PFSK-1 (cell line): ENCODE measurements at regions not wholly inside any gene's neighbourhood (a gene's known extent, or its start where the extent isn't known, plus 50 kb on each side); places are given as distances from the start of the nearest gene placed in this dataset.

Experiments used
- FOXP2 ChIP-seq: optimal IDR thresholded peaks from 2 replicates; pipeline ENCODE3; 2011; ENCODE audit warnings: borderline replicate concordance, control low read depth, inconsistent platforms; ENCODE audit not compliant: insufficient read depth; ENCODE audit errors: extremely low read length, extremely low read depth
- POLR2AphosphoS5 ChIP-seq: IDR thresholded peaks from 2 replicates; pipeline ENCODE4 v1.6.1; 2012; ENCODE audit warnings: low read depth, mild to moderate bottlenecking, control low read depth, low read length, moderate library complexity
- SIN3A ChIP-seq: IDR thresholded peaks from 2 replicates; pipeline ENCODE4 v1.6.1; 2012; ENCODE audit warnings: mild to moderate bottlenecking, low read length, moderate library complexity, borderline replicate concordance; ENCODE audit not compliant: insufficient read depth
- TAF1 ChIP-seq: IDR thresholded peaks from 2 replicates; pipeline ENCODE4 v1.6.1; 2012; ENCODE audit warnings: low read length, control low read depth, borderline replicate concordance; ENCODE audit not compliant: insufficient read depth
- TF ChIP-seq, protein P1 (sequence below), 2 experiments: IDR thresholded peaks; 2 replicates each; pipeline versions ENCODE4 v1.6.1 to v1.8.0; 2011 to 2012; ENCODE audit warnings: low read depth in 2 of 2, low read length in 2 of 2, control low read depth in 1 of 2, inconsistent platforms in 1 of 2, mild to moderate bottlenecking in 1 of 2, moderate library complexity in 1 of 2; ENCODE audit not compliant: insufficient read depth in 1 of 2

DNA sequence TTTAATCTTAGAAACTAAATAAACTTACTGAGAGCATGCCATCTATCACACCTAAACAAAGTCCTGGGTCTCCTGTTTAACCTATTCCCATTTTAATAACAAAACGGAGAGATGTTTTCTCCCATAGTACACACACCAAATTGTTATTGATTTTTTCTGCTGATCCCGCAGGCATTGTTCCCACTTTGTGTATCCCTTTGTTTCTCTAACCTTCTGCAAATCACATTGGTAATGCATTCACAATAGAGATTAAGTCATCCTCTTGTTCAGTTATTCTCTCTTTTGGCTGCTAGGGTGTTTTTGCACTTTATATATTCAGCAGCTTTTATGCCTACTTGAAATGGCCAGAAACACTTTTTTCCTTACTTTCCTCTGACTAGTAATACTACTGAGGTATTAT lies 1071.9 kb upstream of the CDH2 start:
- TF ChIP-seq POLR2AphosphoS5 (no peak), FOXP2 (no peak), TAF1 (no peak), SIN3A (no peak)
- TF ChIP-seq, protein P1, sequence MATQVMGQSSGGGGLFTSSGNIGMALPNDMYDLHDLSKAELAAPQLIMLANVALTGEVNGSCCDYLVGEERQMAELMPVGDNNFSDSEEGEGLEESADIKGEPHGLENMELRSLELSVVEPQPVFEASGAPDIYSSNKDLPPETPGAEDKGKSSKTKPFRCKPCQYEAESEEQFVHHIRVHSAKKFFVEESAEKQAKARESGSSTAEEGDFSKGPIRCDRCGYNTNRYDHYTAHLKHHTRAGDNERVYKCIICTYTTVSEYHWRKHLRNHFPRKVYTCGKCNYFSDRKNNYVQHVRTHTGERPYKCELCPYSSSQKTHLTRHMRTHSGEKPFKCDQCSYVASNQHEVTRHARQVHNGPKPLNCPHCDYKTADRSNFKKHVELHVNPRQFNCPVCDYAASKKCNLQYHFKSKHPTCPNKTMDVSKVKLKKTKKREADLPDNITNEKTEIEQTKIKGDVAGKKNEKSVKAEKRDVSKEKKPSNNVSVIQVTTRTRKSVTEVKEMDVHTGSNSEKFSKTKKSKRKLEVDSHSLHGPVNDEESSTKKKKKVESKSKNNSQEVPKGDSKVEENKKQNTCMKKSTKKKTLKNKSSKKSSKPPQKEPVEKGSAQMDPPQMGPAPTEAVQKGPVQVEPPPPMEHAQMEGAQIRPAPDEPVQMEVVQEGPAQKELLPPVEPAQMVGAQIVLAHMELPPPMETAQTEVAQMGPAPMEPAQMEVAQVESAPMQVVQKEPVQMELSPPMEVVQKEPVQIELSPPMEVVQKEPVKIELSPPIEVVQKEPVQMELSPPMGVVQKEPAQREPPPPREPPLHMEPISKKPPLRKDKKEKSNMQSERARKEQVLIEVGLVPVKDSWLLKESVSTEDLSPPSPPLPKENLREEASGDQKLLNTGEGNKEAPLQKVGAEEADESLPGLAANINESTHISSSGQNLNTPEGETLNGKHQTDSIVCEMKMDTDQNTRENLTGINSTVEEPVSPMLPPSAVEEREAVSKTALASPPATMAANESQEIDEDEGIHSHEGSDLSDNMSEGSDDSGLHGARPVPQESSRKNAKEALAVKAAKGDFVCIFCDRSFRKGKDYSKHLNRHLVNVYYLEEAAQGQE (IDR thresholded peaks at IDR 0.05; ENCODE audit: insufficient read depth in 1 of 2, low read depth in 2 of 2, low read length in 2 of 2): no peak

DNA sequence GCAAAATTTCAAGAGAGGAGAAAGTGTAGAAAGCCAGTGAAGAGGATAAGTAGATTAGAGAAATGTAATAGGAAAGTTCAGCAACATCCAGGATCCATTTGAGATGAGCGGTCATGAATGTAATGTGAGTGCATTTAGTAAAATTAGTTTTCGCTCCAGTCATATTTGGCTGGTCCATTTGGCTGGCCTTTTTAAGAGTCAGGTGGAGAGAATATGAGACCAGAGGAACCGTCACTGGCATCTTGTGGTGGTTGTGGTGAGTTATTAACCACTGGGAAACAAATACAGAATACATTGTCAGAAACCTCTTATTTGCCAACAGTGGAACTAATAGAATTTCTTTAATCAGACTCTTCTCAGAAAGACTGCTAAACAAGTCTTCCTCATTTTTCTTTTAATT lies 1064.3 kb upstream of the CDH2 start:
- TF ChIP-seq SIN3A: no peak
- TF ChIP-seq POLR2AphosphoS5: no peak
- TF ChIP-seq TAF1: no peak
- TF ChIP-seq FOXP2: no peak
- TF ChIP-seq, protein P1 (IDR thresholded peaks at IDR 0.05; ENCODE audit: insufficient read depth in 1 of 2, low read depth in 2 of 2, low read length in 2 of 2): no peak

DNA sequence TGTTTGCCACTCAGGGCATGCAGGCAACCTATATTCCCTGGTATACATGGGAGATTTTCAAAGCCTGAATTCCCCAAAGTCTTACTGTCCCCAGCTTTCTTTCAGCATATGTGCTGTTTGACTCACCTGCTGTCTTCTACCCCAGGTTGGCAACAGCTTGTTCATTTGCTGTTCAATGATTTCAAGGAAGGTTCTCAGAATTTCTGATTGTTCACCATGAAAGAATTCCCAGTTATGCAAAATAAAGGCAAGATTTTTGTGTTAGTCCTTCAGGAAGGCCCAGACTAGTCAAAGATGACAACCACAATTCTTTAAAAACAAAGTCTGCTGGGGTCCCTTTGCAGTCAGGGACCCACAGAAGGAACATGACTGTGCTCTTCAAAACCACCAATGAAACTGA lies 1057.8 kb upstream of the CDH2 start:
- no peak for TF ChIP-seq POLR2AphosphoS5
- no peak for TF ChIP-seq FOXP2

DNA sequence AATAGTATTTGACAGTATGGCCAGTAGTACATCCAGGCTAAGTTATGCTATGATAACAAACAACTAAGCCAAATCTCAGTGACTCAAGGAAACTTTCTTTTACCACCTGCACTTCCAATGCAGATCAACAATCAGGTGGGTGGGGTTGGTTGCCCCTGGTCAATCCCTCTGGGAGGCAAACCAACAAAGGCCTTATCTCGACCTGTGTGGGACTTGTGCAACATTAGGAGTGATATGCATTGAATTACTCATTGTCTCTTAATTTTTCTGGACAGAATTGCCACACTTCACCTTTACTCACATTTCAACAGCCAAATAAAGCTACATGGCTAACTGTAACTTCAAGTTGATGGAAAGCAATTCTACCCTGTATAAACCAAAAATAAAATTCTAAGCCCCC lies 1049.3 kb upstream of the CDH2 start:
- TF ChIP-seq, protein P1 (IDR thresholded peaks at IDR 0.05; ENCODE audit: insufficient read depth in 1 of 2, low read depth in 2 of 2, low read length in 2 of 2): no peak
- TF ChIP-seq POLR2AphosphoS5: no peak
- TF ChIP-seq FOXP2: no peak
- no peak for TF ChIP-seq SIN3A
- TF ChIP-seq TAF1: no peak

DNA sequence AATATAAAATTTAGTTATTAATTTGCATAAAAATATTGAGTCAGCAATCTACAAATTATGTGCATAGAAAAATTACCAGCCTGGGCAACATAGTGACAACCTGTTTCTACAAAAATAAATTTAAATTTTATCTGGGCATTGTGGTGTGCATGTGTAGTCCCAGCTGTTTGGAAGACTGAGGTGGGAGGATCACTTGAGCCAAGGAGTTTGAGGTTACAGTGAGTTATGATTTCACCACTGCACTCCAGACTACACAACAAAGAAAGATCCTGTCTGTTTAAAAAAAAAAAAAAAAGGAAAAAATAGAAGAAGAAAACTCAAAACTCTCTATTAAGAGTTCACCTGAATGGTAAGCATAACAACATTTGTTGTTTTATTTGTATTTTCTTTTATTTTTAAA lies 1048.4 kb upstream of the CDH2 start:
- no peak for TF ChIP-seq TAF1
- TF ChIP-seq SIN3A: no peak
- TF ChIP-seq, protein P1 (IDR thresholded peaks at IDR 0.05; ENCODE audit: insufficient read depth in 1 of 2, low read depth in 2 of 2, low read length in 2 of 2): no peak
- TF ChIP-seq FOXP2: no peak
- no peak for TF ChIP-seq POLR2AphosphoS5
